COLO668 (cell line): ENCODE measurements at regions not wholly inside any gene's neighbourhood (a gene's known extent, or its start where the extent isn't known, plus 50 kb on each side); places are given as distances from the start of the nearest gene placed in this dataset.

Experiments
- DNase-seq: peaks from one replicate; lab custom pipeline; 2025; ENCODE audit not compliant: unreplicated experiment; lab: John Stamatoyannopoulos, UW

- DNase-seq, result no peak
These were observed 104.9 kb upstream of the CDH10 start for GRCh38 chr5:24749701-24750100.

- DNase-seq, result no peak
These were observed 102.5 kb upstream of the CDH10 start for GRCh38 chr5:24747327-24747726.

DNA sequence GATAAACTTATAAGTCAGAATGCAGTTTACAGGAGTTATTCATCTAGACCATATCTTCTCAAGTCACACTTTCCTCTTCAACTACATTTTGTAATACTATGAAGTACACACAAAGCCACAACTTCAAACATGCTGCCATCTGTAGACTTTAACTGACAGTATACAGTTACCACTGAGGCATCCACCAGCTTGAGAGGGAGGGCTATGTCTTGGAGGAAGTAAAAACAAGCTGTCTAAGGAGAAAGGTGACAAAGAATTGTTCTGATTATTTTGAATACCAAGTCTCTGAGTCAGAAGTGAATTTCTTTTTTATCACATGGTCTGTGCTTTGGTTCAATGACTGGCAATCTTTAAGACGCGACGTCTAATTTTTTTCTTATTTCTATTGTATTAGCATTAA lies 97.6 kb upstream of the CDH10 start:
- DNase-seq, result no peak

- no peak for DNase-seq
These were observed 92.4 kb upstream of the CDH10 start for GRCh38 chr5:24737163-24737562.

DNA sequence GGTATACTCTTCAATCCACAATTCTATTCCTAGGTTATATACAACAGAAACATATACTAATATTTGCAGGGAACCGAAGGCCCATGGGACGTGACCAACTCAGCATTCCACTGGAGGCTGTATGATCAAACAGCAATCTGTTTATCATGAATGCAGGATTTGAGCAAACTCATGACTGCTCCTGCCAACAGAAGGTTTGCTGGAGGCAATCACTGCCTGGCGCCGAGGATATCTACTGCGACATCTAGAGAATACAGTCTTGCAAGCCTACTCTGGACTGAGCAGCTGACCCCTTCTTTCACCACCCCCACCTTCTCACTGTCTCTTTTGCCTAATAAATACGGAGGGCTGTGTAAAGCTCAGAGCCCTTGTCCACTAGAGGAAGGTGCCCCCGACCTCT lies 90.5 kb upstream of the CDH10 start:
- DNase-seq, result no peak

DNA sequence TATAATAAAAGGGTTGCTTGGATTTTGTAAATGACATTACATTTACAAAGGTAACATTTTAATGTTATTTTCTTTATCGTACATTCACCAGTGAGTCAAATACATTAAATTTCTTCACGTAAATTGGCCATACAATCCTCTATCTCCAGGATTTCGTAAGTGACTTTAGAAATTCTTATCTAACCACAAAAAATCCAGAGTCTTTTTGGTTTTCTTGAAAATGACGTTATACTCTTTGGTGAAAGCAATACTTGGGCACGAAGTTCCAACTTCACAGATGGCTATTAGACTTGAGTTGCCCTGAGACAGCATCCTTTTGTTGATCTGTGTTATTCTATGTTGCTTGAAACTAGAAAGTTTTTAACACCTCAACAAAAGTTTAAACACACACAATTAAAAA lies 87.4 kb upstream of the CDH10 start:
- no peak for DNase-seq

DNA sequence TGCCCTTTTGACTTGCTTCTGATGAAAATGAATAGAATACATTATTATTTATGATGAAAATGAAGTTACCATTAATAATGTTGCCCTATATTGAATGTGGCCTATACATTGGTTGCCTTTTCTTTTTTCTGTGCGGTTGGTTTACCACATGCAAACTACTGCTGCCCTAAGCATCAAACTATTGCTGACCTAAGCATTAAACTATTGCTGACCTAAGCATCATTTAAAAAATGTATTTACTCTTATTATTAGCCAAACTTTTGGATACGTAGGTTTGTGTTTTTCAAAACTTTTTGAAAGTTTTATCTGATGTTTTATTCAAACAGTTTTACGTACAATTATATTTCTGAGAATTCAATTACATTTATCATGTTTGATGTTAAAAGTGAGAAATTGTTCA lies 76.0 kb upstream of the CDH10 start:
- DNase-seq, result no peak

- no peak for DNase-seq
These were observed 70.0 kb upstream of the CDH10 start for GRCh38 chr5:24714746-24715145.

DNA sequence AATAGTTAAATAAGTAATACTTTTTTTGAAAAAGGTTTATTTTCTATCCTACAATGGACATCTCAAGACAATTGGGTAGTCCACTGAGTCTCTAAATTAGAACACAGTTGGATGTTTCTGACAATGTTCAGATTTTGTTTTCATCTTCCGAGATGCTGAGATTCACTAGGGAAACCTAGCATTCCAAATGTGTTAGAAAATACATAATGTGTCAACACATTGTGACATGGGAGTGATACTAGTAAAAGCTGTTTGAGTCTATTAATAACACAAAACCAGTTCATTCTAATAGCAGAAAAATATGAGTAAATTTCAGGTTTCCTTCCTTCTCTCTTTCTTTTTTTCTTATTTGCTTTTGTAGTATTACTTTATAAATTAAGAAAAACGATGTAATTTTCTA lies 68.2 kb upstream of the CDH10 start:
- DNase-seq, result no peak

DNA sequence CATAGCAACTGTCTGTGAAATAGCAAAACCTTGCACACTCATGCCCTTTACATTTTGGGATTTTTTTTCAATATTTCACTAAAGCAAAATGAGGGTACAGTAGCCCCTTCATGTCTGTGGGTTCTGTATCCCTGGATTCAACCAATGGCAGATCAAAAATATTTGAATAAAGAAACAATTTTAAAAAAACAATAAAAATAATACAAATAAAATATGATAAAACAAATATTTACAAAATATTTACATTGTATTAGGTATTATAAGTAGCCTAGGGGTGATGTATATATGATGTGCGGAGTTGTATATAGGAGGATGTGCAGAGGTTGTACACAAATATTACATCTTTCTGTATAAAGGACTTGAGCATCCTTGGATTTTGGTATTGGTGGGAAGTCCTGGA lies 67.3 kb upstream of the CDH10 start:
- DNase-seq, result no peak

GRCh38 chr5:24703934-24704333 lies 59.2 kb upstream of the CDH10 start:
- DNase-seq, result no peak
